K562 (cell line): ENCODE measurements at regions not wholly inside any gene's neighbourhood (a gene's known extent, or its start where the extent isn't known, plus 50 kb on each side); places are given as distances from the start of the nearest gene placed in this dataset.

Source experiments
- BRD4 ChIP-seq: fragments of 200-600 bp; sonication (generic); IDR thresholded peaks from 2 replicates; pipeline ENCODE4 v1.6.1; 2017; ENCODE audit warnings: inconsistent platforms
- CAMTA2 ChIP-seq: fragments of 250-450 bp; sonication (Bioruptor Pico); conservative IDR thresholded peaks from 2 replicates; pipeline ENCODE4 v1.5.1; 2022
- CBFB ChIP-seq: sonication (generic); formaldehyde crosslinking; IDR thresholded peaks from 2 replicates; pipeline ENCODE4 v1.4.0; 2020; ENCODE audit warnings: mild to moderate bottlenecking, missing genetic modification reagents
- COPS2 ChIP-seq: fragments of 450-650 bp; conservative IDR thresholded peaks from 2 replicates; pipeline ENCODE4 v1.6.1; 2016; ENCODE audit warnings: mild to moderate bottlenecking, moderate library complexity
- CREM ChIP-seq: IDR thresholded peaks from 2 replicates; pipeline ENCODE4 v1.6.1; 2014; ENCODE audit warnings: antibody characterized with exemption, low read depth
- FOSL1 ChIP-seq: fragments of 200-800 bp; sonication (Bioruptor generic); conservative IDR thresholded peaks from 2 replicates; pipeline ENCODE4 v1.6.1; 2016; ENCODE audit warnings: missing genetic modification characterization, missing compliant biosample characterization
- FOXP1 ChIP-seq: sonication (generic); formaldehyde crosslinking; IDR thresholded peaks from 2 replicates; pipeline ENCODE4 v1.8.0; 2022; ENCODE audit warnings: mild to moderate bottlenecking, missing genetic modification reagents
- GATAD2B ChIP-seq: fragments of 450-650 bp; IDR thresholded peaks from 2 replicates; pipeline ENCODE4 v1.6.1; 2017; ENCODE audit warnings: mild to moderate bottlenecking, borderline replicate concordance
- NR3C1 ChIP-seq: sonication (generic); formaldehyde crosslinking; IDR thresholded peaks from 2 replicates; pipeline ENCODE4 v1.8.1; 2022; ENCODE audit warnings: missing genetic modification reagents
- PCBP2 ChIP-seq: fragments of 200-400 bp; formaldehyde crosslinking; IDR thresholded peaks from 2 replicates; pipeline ENCODE4 v1.6.1; 2018; ENCODE audit warnings: low read length, low read depth, mild to moderate bottlenecking, moderate library complexity; ENCODE audit not compliant: poor library complexity, severe bottlenecking
- ZFX ChIP-seq: sonication (generic); formaldehyde crosslinking; IDR thresholded peaks from 2 replicates; pipeline ENCODE4 v1.8.0; 2022; ENCODE audit warnings: mild to moderate bottlenecking, missing genetic modification reagents, moderate library complexity
- ZNF436 ChIP-seq: fragments of 250-450, 450-650 bp; sonication (Bioruptor Pico); formaldehyde crosslinking; IDR thresholded peaks from 2 replicates; pipeline ENCODE4 v1.7.0; 2020; ENCODE audit warnings: mild to moderate bottlenecking
- TF ChIP-seq, protein P1 (sequence below): fragments of 450-650 bp; IDR thresholded peaks from 2 replicates; pipeline ENCODE4 v1.7.1; 2018; ENCODE audit warnings: mild to moderate bottlenecking, low read depth; ENCODE audit not compliant: partially characterized antibody
- TF ChIP-seq, protein P2 (sequence below): fragments of 250-450 bp; sonication (Bioruptor Pico); IDR thresholded peaks from 2 replicates; pipeline ENCODE4 v1.8.0; 2022; ENCODE audit warnings: inconsistent platforms, mild to moderate bottlenecking, moderate library complexity, borderline replicate concordance
- TF ChIP-seq, protein P3 (sequence below), 2 experiments: IDR thresholded peaks in 1 of 2; conservative IDR thresholded peaks in 1 of 2; 2 replicates each; pipeline ENCODE4 v1.6.1; 2016; ENCODE audit warnings: low read depth in 2 of 2, mild to moderate bottlenecking in 1 of 2, missing compliant biosample characterization in 1 of 2, missing genetic modification characterization in 1 of 2, moderate library complexity in 1 of 2
- TF ChIP-seq, protein P4 (sequence below): fragments of 450-650 bp; IDR thresholded peaks from 2 replicates; pipeline ENCODE4 v1.6.1; 2017; ENCODE audit warnings: antibody characterized with exemption, mild to moderate bottlenecking

DNA sequence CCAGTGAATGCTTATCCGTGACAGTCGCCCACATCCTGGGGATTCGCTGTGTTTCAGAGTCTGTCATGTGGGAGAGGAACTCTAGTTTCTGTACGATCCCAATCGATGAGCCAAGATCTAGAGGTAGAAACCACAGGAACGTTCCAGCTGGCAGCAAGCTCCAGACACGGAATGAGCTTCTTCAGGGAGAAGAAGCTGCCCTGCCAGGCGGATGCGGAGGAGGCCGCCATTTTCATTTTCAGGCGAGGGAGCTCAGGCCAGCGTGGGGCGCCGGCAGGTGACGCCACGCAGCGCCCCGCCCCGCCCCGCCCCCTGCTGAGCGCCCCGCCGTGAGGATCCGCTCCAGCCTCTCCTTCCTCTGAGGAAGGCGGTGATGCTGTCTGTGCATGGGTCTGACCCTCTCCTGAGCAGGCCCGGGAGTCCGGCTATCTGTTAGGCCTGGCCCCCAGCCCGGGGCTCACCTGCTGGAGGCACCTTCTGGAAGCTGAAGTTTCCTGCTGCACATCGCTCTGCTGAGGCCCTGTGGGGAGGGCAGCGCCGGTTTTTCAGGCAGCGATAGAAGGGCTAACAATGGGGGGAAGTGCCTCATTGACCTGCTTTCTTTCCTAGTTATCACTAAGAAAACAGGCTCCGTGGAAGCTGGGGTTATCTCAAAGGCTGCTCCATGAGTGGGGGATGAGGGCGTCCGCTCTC is 147.5 kb downstream of the ERMARD start (continued):
- TF ChIP-seq, protein P1, sequence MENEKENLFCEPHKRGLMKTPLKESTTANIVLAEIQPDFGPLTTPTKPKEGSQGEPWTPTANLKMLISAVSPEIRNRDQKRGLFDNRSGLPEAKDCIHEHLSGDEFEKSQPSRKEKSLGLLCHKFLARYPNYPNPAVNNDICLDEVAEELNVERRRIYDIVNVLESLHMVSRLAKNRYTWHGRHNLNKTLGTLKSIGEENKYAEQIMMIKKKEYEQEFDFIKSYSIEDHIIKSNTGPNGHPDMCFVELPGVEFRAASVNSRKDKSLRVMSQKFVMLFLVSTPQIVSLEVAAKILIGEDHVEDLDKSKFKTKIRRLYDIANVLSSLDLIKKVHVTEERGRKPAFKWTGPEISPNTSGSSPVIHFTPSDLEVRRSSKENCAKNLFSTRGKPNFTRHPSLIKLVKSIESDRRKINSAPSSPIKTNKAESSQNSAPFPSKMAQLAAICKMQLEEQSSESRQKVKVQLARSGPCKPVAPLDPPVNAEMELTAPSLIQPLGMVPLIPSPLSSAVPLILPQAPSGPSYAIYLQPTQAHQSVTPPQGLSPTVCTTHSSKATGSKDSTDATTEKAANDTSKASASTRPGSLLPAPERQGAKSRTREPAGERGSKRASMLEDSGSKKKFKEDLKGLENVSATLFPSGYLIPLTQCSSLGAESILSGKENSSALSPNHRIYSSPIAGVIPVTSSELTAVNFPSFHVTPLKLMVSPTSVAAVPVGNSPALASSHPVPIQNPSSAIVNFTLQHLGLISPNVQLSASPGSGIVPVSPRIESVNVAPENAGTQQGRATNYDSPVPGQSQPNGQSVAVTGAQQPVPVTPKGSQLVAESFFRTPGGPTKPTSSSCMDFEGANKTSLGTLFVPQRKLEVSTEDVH = no peak
- TF ChIP-seq GATAD2B = no peak
- peak; percentile 74 for TF ChIP-seq CREM
- TF ChIP-seq, protein P2, sequence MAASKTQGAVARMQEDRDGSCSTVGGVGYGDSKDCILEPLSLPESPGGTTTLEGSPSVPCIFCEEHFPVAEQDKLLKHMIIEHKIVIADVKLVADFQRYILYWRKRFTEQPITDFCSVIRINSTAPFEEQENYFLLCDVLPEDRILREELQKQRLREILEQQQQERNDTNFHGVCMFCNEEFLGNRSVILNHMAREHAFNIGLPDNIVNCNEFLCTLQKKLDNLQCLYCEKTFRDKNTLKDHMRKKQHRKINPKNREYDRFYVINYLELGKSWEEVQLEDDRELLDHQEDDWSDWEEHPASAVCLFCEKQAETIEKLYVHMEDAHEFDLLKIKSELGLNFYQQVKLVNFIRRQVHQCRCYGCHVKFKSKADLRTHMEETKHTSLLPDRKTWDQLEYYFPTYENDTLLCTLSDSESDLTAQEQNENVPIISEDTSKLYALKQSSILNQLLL (CRISPR knock-in tag) = no peak
- no peak for TF ChIP-seq NR3C1 (CRISPR knock-in tag)
- TF ChIP-seq PCBP2 = no peak
- TF ChIP-seq COPS2 = no peak
- TF ChIP-seq, protein P3, sequence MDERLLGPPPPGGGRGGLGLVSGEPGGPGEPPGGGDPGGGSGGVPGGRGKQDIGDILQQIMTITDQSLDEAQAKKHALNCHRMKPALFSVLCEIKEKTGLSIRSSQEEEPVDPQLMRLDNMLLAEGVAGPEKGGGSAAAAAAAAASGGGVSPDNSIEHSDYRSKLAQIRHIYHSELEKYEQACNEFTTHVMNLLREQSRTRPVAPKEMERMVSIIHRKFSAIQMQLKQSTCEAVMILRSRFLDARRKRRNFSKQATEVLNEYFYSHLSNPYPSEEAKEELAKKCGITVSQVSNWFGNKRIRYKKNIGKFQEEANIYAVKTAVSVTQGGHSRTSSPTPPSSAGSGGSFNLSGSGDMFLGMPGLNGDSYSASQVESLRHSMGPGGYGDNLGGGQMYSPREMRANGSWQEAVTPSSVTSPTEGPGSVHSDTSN (CRISPR knock-in tag; IDR thresholded peaks at IDR 0.05; ENCODE audit: low read depth) = no peak
- TF ChIP-seq, protein P3 (tag; conservative IDR thresholded peaks at IDR 0.05; ENCODE audit: low read depth) = no peak
- TF ChIP-seq FOXP1 (CRISPR knock-in tag) = no peak
- TF ChIP-seq CAMTA2 (CRISPR knock-in tag) = no peak
- TF ChIP-seq, protein P4, sequence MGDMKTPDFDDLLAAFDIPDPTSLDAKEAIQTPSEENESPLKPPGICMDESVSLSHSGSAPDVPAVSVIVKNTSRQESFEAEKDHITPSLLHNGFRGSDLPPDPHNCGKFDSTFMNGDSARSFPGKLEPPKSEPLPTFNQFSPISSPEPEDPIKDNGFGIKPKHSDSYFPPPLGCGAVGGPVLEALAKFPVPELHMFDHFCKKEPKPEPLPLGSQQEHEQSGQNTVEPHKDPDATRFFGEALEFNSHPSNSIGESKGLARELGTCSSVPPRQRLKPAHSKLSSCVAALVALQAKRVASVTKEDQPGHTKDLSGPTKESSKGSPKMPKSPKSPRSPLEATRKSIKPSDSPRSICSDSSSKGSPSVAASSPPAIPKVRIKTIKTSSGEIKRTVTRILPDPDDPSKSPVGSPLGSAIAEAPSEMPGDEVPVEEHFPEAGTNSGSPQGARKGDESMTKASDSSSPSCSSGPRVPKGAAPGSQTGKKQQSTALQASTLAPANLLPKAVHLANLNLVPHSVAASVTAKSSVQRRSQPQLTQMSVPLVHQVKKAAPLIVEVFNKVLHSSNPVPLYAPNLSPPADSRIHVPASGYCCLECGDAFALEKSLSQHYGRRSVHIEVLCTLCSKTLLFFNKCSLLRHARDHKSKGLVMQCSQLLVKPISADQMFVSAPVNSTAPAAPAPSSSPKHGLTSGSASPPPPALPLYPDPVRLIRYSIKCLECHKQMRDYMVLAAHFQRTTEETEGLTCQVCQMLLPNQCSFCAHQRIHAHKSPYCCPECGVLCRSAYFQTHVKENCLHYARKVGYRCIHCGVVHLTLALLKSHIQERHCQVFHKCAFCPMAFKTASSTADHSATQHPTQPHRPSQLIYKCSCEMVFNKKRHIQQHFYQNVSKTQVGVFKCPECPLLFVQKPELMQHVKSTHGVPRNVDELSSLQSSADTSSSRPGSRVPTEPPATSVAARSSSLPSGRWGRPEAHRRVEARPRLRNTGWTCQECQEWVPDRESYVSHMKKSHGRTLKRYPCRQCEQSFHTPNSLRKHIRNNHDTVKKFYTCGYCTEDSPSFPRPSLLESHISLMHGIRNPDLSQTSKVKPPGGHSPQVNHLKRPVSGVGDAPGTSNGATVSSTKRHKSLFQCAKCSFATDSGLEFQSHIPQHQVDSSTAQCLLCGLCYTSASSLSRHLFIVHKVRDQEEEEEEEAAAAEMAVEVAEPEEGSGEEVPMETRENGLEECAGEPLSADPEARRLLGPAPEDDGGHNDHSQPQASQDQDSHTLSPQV = no peak
- TF ChIP-seq FOSL1 = no peak
- TF ChIP-seq BRD4 = no peak
- no peak for TF ChIP-seq ZNF436
- no peak for TF ChIP-seq CBFB
- 0 out of 2 replicates have a peak, but pooled peaks have one; percentile 19 for TF ChIP-seq ZFX (CRISPR knock-in tag)
